NT2/D1 (cell line): ENCODE measurements at regions not wholly inside any gene's neighbourhood (a gene's known extent, or its start where the extent isn't known, plus 50 kb on each side); places are given as distances from the start of the nearest gene placed in this dataset.

Experiments used
- DNase-seq: peaks from one replicate; pipeline ENCODE4 v3.0.0-alpha.2; 2011; ENCODE audit warnings: low read depth, low spot score
- H3K27me3 ChIP-seq: 2 replicates; pipeline ENCODE4 v1.6.0; 2011; ENCODE audit warnings: mild to moderate bottlenecking; ENCODE audit not compliant: insufficient read length, insufficient read depth
- H3K36me3 ChIP-seq: 2 replicates; pipeline ENCODE4 v1.6.1; 2011; ENCODE audit warnings: mild to moderate bottlenecking, low read length, mixed read lengths; ENCODE audit not compliant: insufficient read depth, insufficient read length
- H3K4me1 ChIP-seq: 2 replicates; pipeline ENCODE4 v1.5.1; 2011; ENCODE audit not compliant: insufficient read depth, insufficient read length
- H3K4me3 ChIP-seq: 2 replicates; pipeline ENCODE4 v1.5.1; 2011; ENCODE audit warnings: low read depth; ENCODE audit not compliant: insufficient read length
- H3K9ac ChIP-seq: 2 replicates; pipeline ENCODE4 v1.6.0; 2011; ENCODE audit warnings: low read depth; ENCODE audit not compliant: insufficient read length
- H3K9me3 ChIP-seq: 2 replicates; pipeline ENCODE4 v1.5.1; 2011; ENCODE audit warnings: mild to moderate bottlenecking, low read length; ENCODE audit not compliant: insufficient read depth
- SUZ12 ChIP-seq: IDR thresholded peaks from 2 replicates; pipeline ENCODE4 v1.6.1; 2011; ENCODE audit not compliant: insufficient read length, insufficient read depth; ENCODE audit errors: extremely low read depth
- YY1 ChIP-seq: IDR thresholded peaks from 2 replicates; pipeline ENCODE4 v1.6.1; 2011; ENCODE audit not compliant: insufficient read length, insufficient read depth
- ZNF274 ChIP-seq: IDR thresholded peaks from 2 replicates; pipeline ENCODE4 v1.6.1; 2011; ENCODE audit warnings: mild to moderate bottlenecking, low read depth, low read length

GRCh38 chr15:94004697-94005096 lies 226.7 kb upstream of the MCTP2 start:
- no peak overlapping the region for H3K9ac ChIP-seq
- peaks cover 8% of the 10 kb centered on the region; the same call in 1 of the 2 replicates for H3K9me3 ChIP-seq
- no peaks in the 10 kb centered on the region for H3K36me3 ChIP-seq
- no peak overlapping the region for H3K4me3 ChIP-seq
- no peak for DNase-seq
- no peaks in the 10 kb centered on the region for H3K4me1 ChIP-seq
- no peaks in the 10 kb centered on the region for H3K27me3 ChIP-seq
- TF ChIP-seq YY1 (no peak), ZNF274 (no peak), SUZ12 (no peak)

DNA sequence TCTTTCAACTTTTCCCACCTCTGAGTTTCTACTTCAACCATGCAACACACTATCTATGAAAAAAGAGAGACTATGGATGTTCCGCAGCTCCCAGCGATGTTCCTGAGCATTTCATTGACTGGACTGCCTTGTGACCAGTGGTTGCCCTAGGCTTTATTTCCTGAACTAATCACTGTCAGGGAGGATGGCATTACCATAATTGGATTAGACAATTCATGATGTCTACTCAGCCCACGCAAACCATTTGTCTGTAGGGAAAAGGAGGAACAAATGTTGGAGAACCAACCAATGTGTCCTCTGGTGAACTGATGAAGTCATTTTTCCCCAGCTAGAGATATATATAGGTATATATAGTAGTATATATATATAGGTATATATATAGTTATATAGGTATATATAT lies 229.3 kb upstream of the MCTP2 start:
- H3K4me1 ChIP-seq = no peaks in the 10 kb centered on the region
- H3K27me3 ChIP-seq = no peaks in the 10 kb centered on the region
- H3K4me3 ChIP-seq = no peak overlapping the region
- H3K9me3 ChIP-seq = peaks cover 8% of the 10 kb centered on the region; the same call in 1 of the 2 replicates
- no peak overlapping the region for H3K9ac ChIP-seq
- H3K36me3 ChIP-seq = no peaks in the 10 kb centered on the region
- no peak for TF ChIP-seq ZNF274
- TF ChIP-seq YY1 = no peak
- no peak for TF ChIP-seq SUZ12
- no peak for DNase-seq

DNA sequence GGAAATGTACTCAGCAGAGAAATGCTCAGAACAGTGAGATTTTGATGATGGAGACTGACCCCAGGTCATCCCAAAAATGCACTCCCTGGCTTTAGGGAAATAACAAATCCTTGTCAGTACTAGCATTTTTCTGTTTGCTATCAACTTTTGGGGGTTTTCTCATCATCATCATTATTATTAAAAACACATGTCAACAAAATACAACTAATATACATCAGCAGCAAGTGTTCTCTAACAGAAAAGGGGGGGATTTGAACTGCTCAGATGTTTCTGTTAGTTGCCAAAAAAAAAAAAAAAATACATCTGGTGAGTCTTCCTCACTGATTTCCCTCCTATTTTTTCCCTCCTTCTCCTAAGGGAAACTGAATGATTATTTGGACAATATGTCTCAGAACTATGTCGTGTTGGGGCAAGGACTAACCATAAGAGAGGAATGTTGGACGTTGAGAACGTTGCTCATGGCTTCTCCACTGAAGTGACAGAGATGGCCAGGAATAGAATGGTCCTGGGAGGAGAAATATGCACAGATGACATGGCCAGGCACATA lies 230.0 kb upstream of the MCTP2 start:
- H3K4me1 ChIP-seq = no peaks in the 10 kb centered on the region
- no peak for DNase-seq
- no peak for TF ChIP-seq SUZ12
- no peak for TF ChIP-seq YY1
- no peak for TF ChIP-seq ZNF274
- H3K9me3 ChIP-seq = peaks cover 7% of the 10 kb centered on the region; the same call in 1 of the 2 replicates
- no peak overlapping the region for H3K4me3 ChIP-seq
- H3K36me3 ChIP-seq = no peaks in the 10 kb centered on the region
- no peak overlapping the region for H3K9ac ChIP-seq
- no peaks in the 10 kb centered on the region for H3K27me3 ChIP-seq

DNA sequence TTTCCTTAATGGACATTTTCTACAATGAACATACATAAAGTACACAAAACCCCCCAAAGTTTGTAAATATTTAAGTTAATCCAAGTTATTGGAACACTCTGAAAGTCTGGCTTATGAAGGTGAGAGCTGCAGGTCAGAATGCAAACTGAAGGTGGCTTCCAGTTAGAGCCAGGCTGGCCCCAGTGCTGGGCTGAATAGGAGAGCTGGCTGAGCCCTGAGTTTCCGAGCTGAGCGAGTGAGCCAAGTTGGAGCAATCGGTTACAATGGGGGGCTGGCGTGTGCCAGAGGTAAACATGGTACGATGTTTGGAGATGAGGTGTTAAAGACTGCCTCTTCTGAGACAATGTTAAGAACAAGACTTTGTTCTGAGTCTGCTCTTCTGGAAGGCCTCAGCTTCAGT lies 230.8 kb upstream of the MCTP2 start:
- H3K9ac ChIP-seq = no peak overlapping the region
- no peak for DNase-seq
- no peaks in the 10 kb centered on the region for H3K36me3 ChIP-seq
- no peaks in the 10 kb centered on the region for H3K4me1 ChIP-seq
- no peaks in the 10 kb centered on the region for H3K9me3 ChIP-seq
- TF ChIP-seq YY1 (no peak), ZNF274 (no peak), SUZ12 (no peak)
- no peak overlapping the region for H3K4me3 ChIP-seq
- H3K27me3 ChIP-seq = no peaks in the 10 kb centered on the region

- Histone ChIP-seq H3K9me3 (no peaks in the 10 kb centered on the region), H3K4me3 (no peak overlapping the region), H3K27me3 (no peaks in the 10 kb centered on the region), H3K36me3 (no peaks in the 10 kb centered on the region), H3K4me1 (no peaks in the 10 kb centered on the region), H3K9ac (no peak overlapping the region)
- TF ChIP-seq YY1 (no peak), ZNF274 (no peak), SUZ12 (no peak)
- no peak for DNase-seq
Measured at GRCh38 chr15:93997071-93997658, 234.2 kb upstream of the MCTP2 start.

GRCh38 chr15:93989440-93989998 lies 241.8 kb upstream of the MCTP2 start:
- Histone ChIP-seq H3K9ac (no peak overlapping the region), H3K27me3 (no peaks in the 10 kb centered on the region), H3K36me3 (no peaks in the 10 kb centered on the region), H3K9me3 (no peaks in the 10 kb centered on the region), H3K4me3 (no peak overlapping the region), H3K4me1 (no peaks in the 10 kb centered on the region)
- no peak for TF ChIP-seq YY1
- no peak for TF ChIP-seq ZNF274
- TF ChIP-seq SUZ12 = no peak
- DNase-seq = no peak

GRCh38 chr15:93987068-93987467 lies 244.3 kb upstream of the MCTP2 start:
- no peak overlapping the region for H3K9ac ChIP-seq
- H3K36me3 ChIP-seq = no peaks in the 10 kb centered on the region
- no peak overlapping the region for H3K4me3 ChIP-seq
- no peak for DNase-seq
- TF ChIP-seq SUZ12 = no peak
- TF ChIP-seq YY1 = no peak
- TF ChIP-seq ZNF274 = no peak
- no peaks in the 10 kb centered on the region for H3K9me3 ChIP-seq
- no peaks in the 10 kb centered on the region for H3K27me3 ChIP-seq
- H3K4me1 ChIP-seq = peaks cover 5% of the 10 kb centered on the region
